HL-60 (cell line): ENCODE measurements at regions not wholly inside any gene's neighbourhood (a gene's known extent, or its start where the extent isn't known, plus 50 kb on each side); places are given as distances from the start of the nearest gene placed in this dataset.

Source experiments
- CTCF ChIP-seq: IDR thresholded peaks from one replicate; pipeline ENCODE4 v1.5.1; 2011; ENCODE audit warnings: low read length, control low read depth, inconsistent platforms; ENCODE audit not compliant: insufficient read depth
- POLR2AphosphoS5 ChIP-seq: IDR thresholded peaks from 2 replicates; pipeline ENCODE4 v1.6.1; 2012; ENCODE audit warnings: low read depth

DNA sequence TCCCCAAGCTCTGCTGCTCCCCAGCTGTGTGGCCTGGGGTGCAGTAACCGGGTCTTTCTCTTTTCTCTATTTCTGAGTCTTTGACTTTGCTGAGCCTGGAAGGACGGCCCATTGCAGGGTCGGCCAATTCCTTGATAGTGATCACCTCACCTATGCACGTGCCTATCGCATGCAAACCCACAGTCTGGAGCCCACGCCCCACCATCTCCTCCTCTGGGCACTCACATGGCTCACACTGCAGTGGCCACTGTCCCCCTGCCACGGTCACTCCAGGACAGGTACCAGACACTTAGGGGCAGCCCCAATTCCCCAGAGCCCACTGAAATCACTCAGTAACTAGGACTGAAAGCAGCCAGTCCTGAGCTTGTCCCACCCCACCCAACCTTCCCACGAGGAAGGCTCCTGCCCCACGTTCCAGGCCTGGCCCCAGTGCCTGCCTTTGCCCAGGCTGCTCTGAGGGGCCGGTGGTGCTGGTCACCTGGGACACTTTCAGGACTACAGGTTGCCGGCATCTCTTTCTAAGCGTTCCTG is 137.6 kb downstream of the TEX29 start:
- TF ChIP-seq POLR2AphosphoS5 (no peak), CTCF (no peak)
